RWPE1 (cell line): ENCODE measurements at regions not wholly inside any gene's neighbourhood (a gene's known extent, or its start where the extent isn't known, plus 50 kb on each side); places are given as distances from the start of the nearest gene placed in this dataset.

ENCODE experiments used
- CTCF ChIA-PET: fragments of 350-600 bp; sonication (Branson Sonifier 250); formaldehyde crosslinking; extraction: SDS; loops from one replicate; lab custom pipeline; 2021; lab: Yijun Ruan, JAX
- POLR2A ChIA-PET: fragments of 400-600 bp; formaldehyde crosslinking; extraction: SDS; loops from one replicate; lab custom pipeline; 2020; ENCODE audit warnings: antibody characterized with exemption; ENCODE audit not compliant: low non-redundant PET; lab: Yijun Ruan, JAX
- DNase-seq: peaks from one replicate; pipeline ENCODE4 v3.0.0; 2012; ENCODE audit warnings: low spot score
- H3K27ac ChIP-seq: fragments of 450-650 bp; 2 replicates; pipeline ENCODE4 v1.5.1; 2017
- TF ChIP-seq, protein P1 (sequence below): fragments of 450-650 bp; conservative IDR thresholded peaks from 2 replicates; pipeline ENCODE4 v1.5.1; 2017; ENCODE audit warnings: low read depth, mild to moderate bottlenecking

DNA sequence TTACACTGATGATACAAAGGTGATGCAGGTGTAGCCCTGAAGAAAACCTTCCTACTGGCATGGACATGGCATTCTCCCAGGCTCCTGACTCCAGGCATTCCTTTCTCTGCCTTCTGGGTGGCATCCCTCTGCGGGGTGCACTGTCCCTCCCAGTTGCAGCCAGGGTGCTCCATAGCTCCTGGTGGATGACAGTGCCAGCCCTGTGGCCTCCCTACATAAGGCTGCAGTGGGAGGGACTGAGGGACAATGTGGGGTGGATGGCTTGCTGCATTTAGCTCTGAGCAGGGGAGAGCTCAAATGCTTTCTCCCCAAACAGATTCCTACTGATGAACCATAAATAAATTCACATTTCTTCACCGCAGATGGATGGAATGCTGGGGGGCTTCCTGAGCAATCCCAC lies 97.0 kb upstream of the GJB5 start:
- ChIA-PET CTCF (no interaction called here), POLR2A (no interaction called here)
- no peak overlapping the region for H3K27ac ChIP-seq
- TF ChIP-seq, protein P1, sequence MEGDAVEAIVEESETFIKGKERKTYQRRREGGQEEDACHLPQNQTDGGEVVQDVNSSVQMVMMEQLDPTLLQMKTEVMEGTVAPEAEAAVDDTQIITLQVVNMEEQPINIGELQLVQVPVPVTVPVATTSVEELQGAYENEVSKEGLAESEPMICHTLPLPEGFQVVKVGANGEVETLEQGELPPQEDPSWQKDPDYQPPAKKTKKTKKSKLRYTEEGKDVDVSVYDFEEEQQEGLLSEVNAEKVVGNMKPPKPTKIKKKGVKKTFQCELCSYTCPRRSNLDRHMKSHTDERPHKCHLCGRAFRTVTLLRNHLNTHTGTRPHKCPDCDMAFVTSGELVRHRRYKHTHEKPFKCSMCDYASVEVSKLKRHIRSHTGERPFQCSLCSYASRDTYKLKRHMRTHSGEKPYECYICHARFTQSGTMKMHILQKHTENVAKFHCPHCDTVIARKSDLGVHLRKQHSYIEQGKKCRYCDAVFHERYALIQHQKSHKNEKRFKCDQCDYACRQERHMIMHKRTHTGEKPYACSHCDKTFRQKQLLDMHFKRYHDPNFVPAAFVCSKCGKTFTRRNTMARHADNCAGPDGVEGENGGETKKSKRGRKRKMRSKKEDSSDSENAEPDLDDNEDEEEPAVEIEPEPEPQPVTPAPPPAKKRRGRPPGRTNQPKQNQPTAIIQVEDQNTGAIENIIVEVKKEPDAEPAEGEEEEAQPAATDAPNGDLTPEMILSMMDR = no peak
- no peak for DNase-seq

DNA sequence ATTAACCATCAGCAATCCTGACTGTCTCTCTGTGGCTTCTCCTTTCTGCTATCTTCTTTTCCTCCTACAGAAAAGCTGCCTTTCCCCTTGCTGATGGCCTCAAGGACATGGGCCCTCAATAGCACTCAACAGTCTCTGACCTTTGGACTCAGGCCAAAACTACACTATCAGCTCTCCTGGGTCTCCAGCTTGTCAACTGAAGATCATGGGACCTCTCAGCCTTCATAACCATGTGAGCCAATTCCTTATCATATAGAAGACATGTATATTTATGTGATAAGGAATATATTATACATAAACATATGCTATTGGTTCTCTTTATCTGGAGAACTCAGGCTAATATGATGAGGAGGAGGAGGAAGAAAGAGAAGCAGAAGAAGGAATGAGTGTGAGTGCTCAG lies 91.8 kb upstream of the GJB5 start:
- H3K27ac ChIP-seq = no peak overlapping the region
- ChIA-PET POLR2A (no interaction called here), CTCF (no interaction called here)
- TF ChIP-seq, protein P1 = no peak
- no peak for DNase-seq

DNA sequence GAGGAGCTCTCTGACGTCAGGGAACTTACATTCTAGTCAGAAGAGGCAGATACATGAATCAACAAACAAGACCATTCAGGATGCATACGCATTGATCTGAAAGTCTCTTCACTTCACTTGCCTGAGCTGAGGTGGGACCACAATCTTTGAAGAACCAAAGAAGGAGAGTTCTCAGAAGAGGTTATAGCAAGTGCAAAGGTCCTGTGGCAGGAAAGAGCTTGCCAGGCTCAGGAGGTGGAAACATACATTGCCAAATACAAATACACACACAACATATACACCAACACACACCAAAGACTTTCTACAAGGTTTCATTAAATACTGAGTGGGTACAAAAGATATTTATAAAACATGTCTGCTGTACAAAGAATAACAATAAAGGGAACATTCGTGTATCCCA lies 86.8 kb upstream of the GJB5 start:
- CTCF ChIA-PET = no interaction called here
- H3K27ac ChIP-seq = no peak overlapping the region
- POLR2A ChIA-PET = no interaction called here
- DNase-seq = no peak
- TF ChIP-seq, protein P1 = no peak

DNA sequence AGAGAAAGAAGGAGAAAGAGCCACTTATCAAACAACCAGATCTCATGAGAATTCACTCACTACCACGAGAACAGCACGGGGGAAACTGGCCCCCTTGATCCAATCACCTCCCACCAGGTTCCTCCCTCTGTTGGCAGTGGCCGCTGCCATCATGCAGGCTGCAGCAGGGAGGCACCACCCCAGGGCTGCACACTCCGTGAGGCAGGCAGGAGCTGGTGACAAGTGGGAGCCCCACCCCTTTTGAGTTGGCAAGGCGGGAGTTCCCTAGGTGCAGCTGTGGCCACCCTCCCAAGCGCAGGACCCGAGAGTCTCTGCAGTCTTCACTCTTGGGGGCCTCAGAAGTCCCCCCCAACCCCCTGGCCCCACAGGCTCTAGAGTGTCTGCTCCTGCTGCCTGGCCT lies 83.9 kb upstream of the GJB5 start:
- no peak for DNase-seq
- ChIA-PET CTCF (no interaction called here), POLR2A (no interaction called here)
- no peak overlapping the region for H3K27ac ChIP-seq
- TF ChIP-seq, protein P1 = no peak

DNA sequence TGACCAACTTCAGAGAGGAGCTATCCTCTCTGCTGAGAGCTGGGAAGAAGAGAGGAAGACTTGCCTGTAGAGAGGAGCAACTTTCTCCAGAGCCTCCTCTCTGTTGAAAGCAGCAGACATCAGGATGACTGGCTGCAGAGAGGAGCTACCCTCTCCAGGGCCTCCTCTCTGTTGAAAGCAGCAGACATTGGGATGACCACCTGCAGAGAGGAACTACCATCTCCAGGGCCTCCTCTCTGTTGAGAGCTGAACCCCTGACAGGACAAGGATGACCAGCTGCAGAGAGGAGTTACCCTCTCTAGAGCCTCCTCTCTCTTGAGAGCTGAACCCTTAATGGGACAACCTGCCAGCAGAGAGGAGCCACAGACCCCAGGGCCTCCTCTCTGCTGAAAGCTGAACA lies 83.0 kb upstream of the GJB5 start:
- ChIA-PET POLR2A (no interaction called here), CTCF (no interaction called here)
- TF ChIP-seq, protein P1 = no peak
- DNase-seq = no peak
- H3K27ac ChIP-seq = no peak overlapping the region

DNA sequence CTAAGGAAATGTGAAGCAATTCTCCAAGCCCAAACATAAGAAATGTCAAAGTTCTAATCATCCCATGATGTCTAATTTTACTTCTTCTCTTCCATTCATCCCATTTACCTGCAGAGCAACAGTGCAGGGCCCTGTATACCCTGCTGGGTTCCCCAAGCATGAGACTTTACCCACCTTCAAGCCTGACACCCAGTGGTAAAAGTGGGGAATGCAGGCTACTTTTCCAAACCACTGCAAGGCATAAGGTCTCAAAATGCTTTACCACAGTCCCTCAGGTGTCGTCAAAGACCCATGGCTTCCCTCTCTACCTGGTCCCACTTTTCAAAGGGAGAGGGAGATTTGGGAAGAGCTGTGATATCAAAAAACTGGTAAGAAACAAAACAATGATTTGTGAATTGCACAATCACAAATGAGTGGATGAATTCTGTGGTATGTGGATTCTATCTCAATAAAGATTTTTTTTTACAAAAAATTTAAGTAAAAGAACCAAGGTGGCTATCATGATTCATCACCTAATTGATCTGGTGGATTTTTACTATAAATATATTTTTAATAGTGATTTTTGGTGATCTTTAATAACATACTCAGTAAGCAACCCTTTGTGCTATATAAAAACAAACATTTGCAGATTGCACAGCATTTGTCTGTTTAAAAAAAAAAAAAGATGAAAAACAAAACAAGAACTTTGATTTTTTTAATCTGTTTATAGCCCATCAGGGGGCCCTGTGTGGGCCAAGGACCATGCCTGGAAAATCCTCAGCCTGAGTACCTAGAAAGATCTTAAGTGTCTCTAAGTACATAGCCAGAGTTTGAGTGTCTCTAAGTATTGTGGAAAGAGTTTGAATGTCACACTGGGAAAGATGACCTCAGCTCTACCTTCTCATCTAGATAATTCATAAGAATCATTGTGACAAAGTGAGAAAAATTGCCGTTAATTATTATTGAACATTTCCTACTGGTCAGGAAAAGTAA lies 73.1 kb upstream of the GJB5 start:
- POLR2A ChIA-PET = no interaction called here
- DNase-seq = peak; percentile 65
- TF ChIP-seq, protein P1 = peak; percentile 84
- CTCF ChIA-PET = interaction anchor here (0.5 to 0.7 kb wide), 4 partner anchors 8 to 978 kb away, joined by 3 to 4 read pairs (median 3); no protein-coding TSS in a partner anchor
- H3K27ac ChIP-seq = no peak overlapping the region
